ENCODE measurements at regions not wholly inside any gene's neighbourhood (a gene's known extent, or its start where the extent isn't known, plus 50 kb on each side); places are given as distances from the start of the nearest gene placed in this dataset.

DNA sequence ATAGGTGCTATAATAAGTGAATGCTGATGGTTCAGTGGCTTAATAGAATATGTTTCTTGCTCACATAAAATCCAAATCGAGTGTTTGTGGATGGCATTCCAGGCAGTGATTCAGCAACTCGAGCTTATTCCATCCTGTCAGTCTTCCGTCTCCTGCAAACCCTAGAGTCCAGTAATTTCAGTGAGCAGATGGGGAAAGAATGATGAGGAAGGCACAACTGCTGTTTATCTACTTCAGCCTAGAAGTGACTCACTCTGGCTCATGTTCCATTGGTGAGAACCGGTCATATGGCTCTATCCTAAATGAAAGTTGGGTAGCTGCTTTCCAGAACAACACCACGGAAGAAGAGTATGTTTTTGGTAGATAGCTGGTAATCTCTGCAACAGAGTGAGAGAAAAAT is 421.8 kb upstream of the PDE3A start:
- no peak for TF ChIP-seq CTCF (IDR thresholded peaks at IDR 0.05)
- TF ChIP-seq POLR2A (IDR thresholded peaks at IDR 0.05) = no peak

All from Peyer's patch (tissue), 4 donors.